ENCODE measurements at regions not wholly inside any gene's neighbourhood (a gene's known extent, or its start where the extent isn't known, plus 50 kb on each side); places are given as distances from the start of the nearest gene placed in this dataset.

GRCh38 chr11:33457948-33458347 is 200.8 kb downstream of the HIPK3 start:
- DNase-seq (no peak), ATAC-seq (no peak)
- POLR2A ChIA-PET, result no interaction called here
- H3K27me3 Mint-ChIP-seq, result peaks cover 3 to 18% (median 6%) of the 10 kb centered on the region in 5 donors
- no peaks in the 10 kb centered on the region for H3K9me3 Mint-ChIP-seq
- H3K4me1 Mint-ChIP-seq, result no peaks in the 10 kb centered on the region
- H3K4me3 Mint-ChIP-seq, result no peak overlapping the region
- no peaks in the 10 kb centered on the region for H3K36me3 Mint-ChIP-seq
- H3K27ac Mint-ChIP-seq, result no peak overlapping the region

GRCh38 chr11:33455867-33456463 is 198.8 kb downstream of the HIPK3 start:
- POLR2A ChIA-PET, result no interaction called here
- H3K27ac Mint-ChIP-seq, result no peak overlapping the region

GRCh38 chr11:33454264-33454663 is 197.1 kb downstream of the HIPK3 start:
- no peaks in the 10 kb centered on the region for H3K36me3 Mint-ChIP-seq
- ATAC-seq (no peak), DNase-seq (no peak)
- no peak overlapping the region for H3K27ac Mint-ChIP-seq
- H3K27me3 Mint-ChIP-seq, result peaks cover 11 to 38% (median 16%) of the 10 kb centered on the region in 5 donors
- POLR2A ChIA-PET, result no interaction called here
- H3K4me3 Mint-ChIP-seq, result no peak overlapping the region
- no peaks in the 10 kb centered on the region for H3K9me3 Mint-ChIP-seq
- H3K4me1 Mint-ChIP-seq, result no peaks in the 10 kb centered on the region

More at GRCh38 chr11:33455867-33456463, 198.8 kb downstream of the HIPK3 start:
- DNase-seq, result no peak
- no peak for ATAC-seq
- Mint-ChIP-seq H3K4me3 (no peak overlapping the region), H3K9me3 (no peaks in the 10 kb centered on the region), H3K4me1 (no peaks in the 10 kb centered on the region), H3K36me3 (no peaks in the 10 kb centered on the region), H3K27me3 (peaks cover 8 to 33% (median 16%) of the 10 kb centered on the region in 5 donors)

- Mint-ChIP-seq H3K27me3 (peaks cover 11 to 28% (median 16%) of the 10 kb centered on the region in 5 donors), H3K9me3 (no peaks in the 10 kb centered on the region), H3K4me1 (no peaks in the 10 kb centered on the region), H3K27ac (no peak overlapping the region), H3K4me3 (no peak overlapping the region), H3K36me3 (no peaks in the 10 kb centered on the region)
- POLR2A ChIA-PET, result no interaction called here
- no peak for ATAC-seq
- DNase-seq, result no peak
Measured at GRCh38 chr11:33452836-33453624, 195.8 kb downstream of the HIPK3 start.

GRCh38 chr11:33451364-33451763 is 194.2 kb downstream of the HIPK3 start:
- peaks cover 8 to 25% (median 16%) of the 10 kb centered on the region in 5 donors for H3K27me3 Mint-ChIP-seq
- H3K27ac Mint-ChIP-seq, result no peak overlapping the region
- no peak for ATAC-seq
- H3K4me1 Mint-ChIP-seq, result no peaks in the 10 kb centered on the region
- POLR2A ChIA-PET, result no interaction called here
- H3K4me3 Mint-ChIP-seq, result no peak overlapping the region
- no peak for DNase-seq
- H3K36me3 Mint-ChIP-seq, result no peaks in the 10 kb centered on the region
- no peaks in the 10 kb centered on the region for H3K9me3 Mint-ChIP-seq

GRCh38 chr11:33449798-33450197 is 192.6 kb downstream of the HIPK3 start:
- H3K4me1 Mint-ChIP-seq, result peaks cover 0 to 4% (median 2%) of the 10 kb centered on the region in 4 donors
- H3K36me3 Mint-ChIP-seq, result peaks cover 0 to 5% (median 0%) of the 10 kb centered on the region in 3 donors

GRCh38 chr11:33448461-33449130 is 191.4 kb downstream of the HIPK3 start:
- DNase-seq (no peak), ATAC-seq (no peak)
- H3K27me3 Mint-ChIP-seq, result peaks cover 13 to 37% (median 20%) of the 10 kb centered on the region in 5 donors
- H3K4me1 Mint-ChIP-seq, result peaks cover 0 to 4% (median 2%) of the 10 kb centered on the region in 4 donors
- H3K9me3 Mint-ChIP-seq, result peaks cover 0 to 8% (median 0%) of the 10 kb centered on the region in 9 donors
- POLR2A ChIA-PET, result no interaction called here
- H3K27ac Mint-ChIP-seq, result no peak overlapping the region
- H3K4me3 Mint-ChIP-seq, result no peak overlapping the region
- H3K36me3 Mint-ChIP-seq, result peaks cover 0 to 11% (median 0%) of the 10 kb centered on the region in 3 donors

More at GRCh38 chr11:33449798-33450197, 192.6 kb downstream of the HIPK3 start:
- Mint-ChIP-seq H3K27ac (no peak overlapping the region), H3K4me3 (no peak overlapping the region), H3K9me3 (peaks cover 0 to 6% (median 0%) of the 10 kb centered on the region in 9 donors), H3K27me3 (peaks cover 8 to 25% (median 15%) of the 10 kb centered on the region in 5 donors)
- POLR2A ChIA-PET, result no interaction called here
- DNase-seq, result no peak
- no peak for ATAC-seq

GRCh38 chr11:33445761-33446161 is 188.6 kb downstream of the HIPK3 start:
- ATAC-seq (no peak), DNase-seq (no peak)
- Mint-ChIP-seq H3K4me1 (peaks cover 0 to 4% (median 2%) of the 10 kb centered on the region in 4 donors), H3K4me3 (no peak overlapping the region), H3K36me3 (peaks cover 0 to 16% (median 0%) of the 10 kb centered on the region in 3 donors), H3K27me3 (peaks cover 7 to 26% (median 10%) of the 10 kb centered on the region in 5 donors), H3K9me3 (peaks cover 0 to 13% (median 2%) of the 10 kb centered on the region in 9 donors), H3K27ac (no peak overlapping the region)
- POLR2A ChIA-PET, result no interaction called here

GRCh38 chr11:33444835-33445594 is 187.8 kb downstream of the HIPK3 start:
- DNase-seq (no peak), ATAC-seq (no peak)
- POLR2A ChIA-PET, result no interaction called here
- peaks cover 0 to 13% (median 2%) of the 10 kb centered on the region in 9 donors for H3K9me3 Mint-ChIP-seq
- peaks cover 7 to 22% (median 10%) of the 10 kb centered on the region in 5 donors for H3K27me3 Mint-ChIP-seq
- peaks cover 0 to 4% (median 2%) of the 10 kb centered on the region in 4 donors for H3K4me1 Mint-ChIP-seq
- H3K36me3 Mint-ChIP-seq, result peaks cover 0 to 16% (median 0%) of the 10 kb centered on the region in 3 donors
- peak overlapping the region in 1 of 10 donors; percentile 1 for H3K4me3 Mint-ChIP-seq
- no peak overlapping the region for H3K27ac Mint-ChIP-seq

GRCh38 chr11:33443684-33444083 is 186.5 kb downstream of the HIPK3 start:
- POLR2A ChIA-PET, result no interaction called here
- DNase-seq (no peak), ATAC-seq (no peak)
- Mint-ChIP-seq H3K9me3 (peaks cover 0 to 13% (median 2%) of the 10 kb centered on the region in 9 donors), H3K4me1 (peaks cover 0 to 4% (median 2%) of the 10 kb centered on the region in 4 donors), H3K27ac (no peak overlapping the region), H3K27me3 (peaks cover 3 to 22% (median 10%) of the 10 kb centered on the region in 5 donors), H3K36me3 (peaks cover 0 to 16% (median 0%) of the 10 kb centered on the region in 3 donors), H3K4me3 (no peak overlapping the region)

GRCh38 chr11:33438301-33438700 is 181.1 kb downstream of the HIPK3 start:
- ATAC-seq (no peak), DNase-seq (no peak)
- peaks cover 4 to 31% (median 14%) of the 10 kb centered on the region in 9 donors for H3K9me3 Mint-ChIP-seq
- H3K4me1 Mint-ChIP-seq, result no peaks in the 10 kb centered on the region
- no peak overlapping the region for H3K27ac Mint-ChIP-seq
- peaks cover 0 to 15% (median 0%) of the 10 kb centered on the region in 3 donors for H3K36me3 Mint-ChIP-seq
- H3K27me3 Mint-ChIP-seq, result peaks cover 0 to 8% (median 5%) of the 10 kb centered on the region in 5 donors
- POLR2A ChIA-PET, result no interaction called here
- no peak overlapping the region for H3K4me3 Mint-ChIP-seq

- Mint-ChIP-seq H3K27ac (no peak overlapping the region), H3K36me3 (peaks cover 0 to 11% (median 0%) of the 10 kb centered on the region in 3 donors), H3K4me3 (no peak overlapping the region), H3K27me3 (peaks cover 0 to 10% (median 1%) of the 10 kb centered on the region in 5 donors), H3K4me1 (no peaks in the 10 kb centered on the region), H3K9me3 (peaks cover 4 to 32% (median 16%) of the 10 kb centered on the region in 9 donors)
- ATAC-seq (no peak), DNase-seq (no peak)
- POLR2A ChIA-PET, result no interaction called here
Measured at GRCh38 chr11:33437529-33437928, 180.3 kb downstream of the HIPK3 start.

Data from naive thymus-derived CD8-positive, alpha-beta T cell (primary cell).